ENCODE measurements at regions not wholly inside any gene's neighbourhood (a gene's known extent, or its start where the extent isn't known, plus 50 kb on each side); places are given as distances from the start of the nearest gene placed in this dataset.

- TF ChIP-seq EGR1 (IDR thresholded peaks at IDR 0.05; ENCODE audit: borderline replicate concordance, low read depth, low read length), result no peak
Measured at GRCh38 chr4:124873361-124874171, 161.0 kb upstream of the ANKRD50 start (continued).

All from H1 (cell line).